Stimulated activated CD8-positive, alpha-beta memory T cell treated with anti-CD3 and anti-CD28 coated beads, Interleukin-7, amount 100 ng/mL, for 24 hours (primary cell): ENCODE measurements at regions not wholly inside any gene's neighbourhood (a gene's known extent, or its start where the extent isn't known, plus 50 kb on each side); places are given as distances from the start of the nearest gene placed in this dataset.

Experiments used
- DNase-seq: peaks from one replicate; pipeline ENCODE4 v3.0.0-alpha.2; 2020; ENCODE audit warnings: low read depth

DNA sequence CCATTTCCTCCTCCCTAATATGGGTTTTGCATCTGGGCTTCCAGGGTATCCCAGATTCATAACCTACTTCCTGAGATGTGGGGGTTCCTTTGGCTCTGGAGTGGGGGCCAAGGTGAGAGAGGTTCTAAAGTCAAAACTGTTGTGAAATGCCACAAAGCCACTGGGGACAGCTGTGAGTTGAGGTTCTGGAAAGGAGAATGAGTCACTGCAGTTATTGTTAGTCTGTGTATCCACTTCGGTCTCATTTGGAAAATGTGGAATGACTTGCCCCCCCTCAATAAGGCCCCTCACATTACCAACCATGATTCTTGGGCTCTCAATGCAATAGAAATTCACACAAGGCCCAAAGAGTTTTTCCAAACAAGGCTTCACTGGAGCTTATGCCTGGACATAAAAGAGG, 51.1 kb upstream of the LGALSL start:
- no peak for DNase-seq

DNA sequence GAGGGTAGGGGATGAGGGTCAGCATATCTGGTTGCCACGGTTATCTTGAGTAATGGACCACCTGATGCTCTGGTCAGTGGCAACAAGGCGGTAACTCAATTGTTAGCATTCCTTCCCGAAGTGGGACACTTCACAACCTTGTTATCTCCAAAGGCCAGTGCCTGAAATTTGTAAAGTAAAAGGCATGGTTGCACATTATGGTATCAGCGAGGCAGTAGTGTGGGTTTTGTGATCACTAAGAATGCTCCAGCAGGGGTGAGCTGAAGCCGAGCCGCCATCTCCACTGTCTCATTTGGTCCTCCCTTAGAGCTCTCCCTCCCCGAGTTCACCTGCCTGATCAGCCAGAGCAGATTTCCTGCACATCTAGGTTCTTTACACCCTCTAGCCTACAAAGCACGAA, 50.5 kb upstream of the LGALSL start:
- no peak for DNase-seq

DNA sequence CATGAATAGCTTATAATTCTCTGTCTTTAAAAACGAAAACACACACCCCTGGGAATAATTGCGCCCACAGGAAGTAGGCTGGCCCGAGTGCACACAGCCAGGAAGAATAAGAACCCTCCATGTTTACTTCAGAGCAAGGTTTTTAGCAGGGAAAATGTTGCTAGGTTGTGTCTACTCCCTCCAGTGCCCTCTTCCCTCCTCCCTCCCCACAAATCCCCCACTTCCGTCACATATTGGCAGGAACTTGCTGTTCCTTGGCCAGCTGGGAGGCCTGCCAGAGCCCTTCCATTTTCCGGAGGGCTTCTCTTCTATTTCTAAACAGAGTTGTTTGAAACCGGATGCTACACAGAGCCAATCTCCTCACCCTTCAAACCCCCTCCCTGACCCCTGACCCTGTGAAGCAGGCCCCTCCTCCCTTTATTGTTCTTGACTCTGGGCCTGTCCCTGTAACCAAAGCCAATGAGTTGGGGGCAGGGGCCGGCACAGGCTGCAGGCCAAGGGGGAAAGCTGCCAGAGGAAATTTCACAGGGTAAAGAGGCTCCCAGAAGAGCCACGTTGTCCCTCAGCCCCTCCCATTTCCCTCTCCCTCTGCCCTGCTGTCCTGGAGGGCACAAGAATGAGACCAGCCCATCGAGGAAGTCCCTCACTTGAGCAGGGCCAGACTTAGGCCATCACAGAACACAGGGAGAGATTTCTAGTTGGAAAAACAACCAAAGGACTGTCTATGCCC, 49.8 kb upstream of the LGALSL start:
- no peak for DNase-seq
